PFSK-1 (cell line): ENCODE measurements at regions not wholly inside any gene's neighbourhood (a gene's known extent, or its start where the extent isn't known, plus 50 kb on each side); places are given as distances from the start of the nearest gene placed in this dataset.

Experiments
- FOXP2 ChIP-seq: optimal IDR thresholded peaks from 2 replicates; pipeline ENCODE3; 2011; ENCODE audit warnings: borderline replicate concordance, control low read depth, inconsistent platforms; ENCODE audit not compliant: insufficient read depth; ENCODE audit errors: extremely low read length, extremely low read depth
- POLR2AphosphoS5 ChIP-seq: IDR thresholded peaks from 2 replicates; pipeline ENCODE4 v1.6.1; 2012; ENCODE audit warnings: low read depth, mild to moderate bottlenecking, control low read depth, low read length, moderate library complexity
- REST ChIP-seq, 2 experiments: IDR thresholded peaks; 2 replicates each; pipeline versions ENCODE4 v1.6.1 to v1.8.0; 2011 to 2012; ENCODE audit warnings: low read depth in 2 of 2, low read length in 2 of 2, control low read depth in 1 of 2, inconsistent platforms in 1 of 2, mild to moderate bottlenecking in 1 of 2, moderate library complexity in 1 of 2; ENCODE audit not compliant: insufficient read depth in 1 of 2
- SIN3A ChIP-seq: IDR thresholded peaks from 2 replicates; pipeline ENCODE4 v1.6.1; 2012; ENCODE audit warnings: mild to moderate bottlenecking, low read length, moderate library complexity, borderline replicate concordance; ENCODE audit not compliant: insufficient read depth
- TAF1 ChIP-seq: IDR thresholded peaks from 2 replicates; pipeline ENCODE4 v1.6.1; 2012; ENCODE audit warnings: low read length, control low read depth, borderline replicate concordance; ENCODE audit not compliant: insufficient read depth

- TF ChIP-seq FOXP2 (no peak), REST (IDR thresholded peaks at IDR 0.05; ENCODE audit: insufficient read depth in 1 of 2, low read depth in 2 of 2, low read length in 2 of 2) (no peak), POLR2AphosphoS5 (no peak), SIN3A (no peak), TAF1 (no peak)
Measured at GRCh38 chr3:144119633-144120032, 148.0 kb downstream of the DIPK2A start.

- TF ChIP-seq POLR2AphosphoS5 (no peak), REST (IDR thresholded peaks at IDR 0.05; ENCODE audit: insufficient read depth in 1 of 2, low read depth in 2 of 2, low read length in 2 of 2) (no peak), FOXP2 (no peak), TAF1 (no peak), SIN3A (no peak)
Measured at GRCh38 chr3:144121661-144122060, 150.0 kb downstream of the DIPK2A start.

- TF ChIP-seq FOXP2 (no peak), SIN3A (no peak), POLR2AphosphoS5 (no peak), REST (IDR thresholded peaks at IDR 0.05; ENCODE audit: insufficient read depth in 1 of 2, low read depth in 2 of 2, low read length in 2 of 2) (no peak), TAF1 (no peak)
Measured at GRCh38 chr3:144127014-144127413, 155.4 kb downstream of the DIPK2A start.

- TF ChIP-seq POLR2AphosphoS5 = no peak
- TF ChIP-seq FOXP2 = no peak
- TF ChIP-seq TAF1 = no peak
- no peak for TF ChIP-seq SIN3A
- no peak for TF ChIP-seq REST (IDR thresholded peaks at IDR 0.05; ENCODE audit: insufficient read depth in 1 of 2, low read depth in 2 of 2, low read length in 2 of 2)
Measured at GRCh38 chr3:144127700-144128099, 156.1 kb downstream of the DIPK2A start.

- TF ChIP-seq FOXP2 (no peak), TAF1 (no peak), POLR2AphosphoS5 (no peak), SIN3A (no peak)
Measured at GRCh38 chr3:144128108-144128892, 156.7 kb downstream of the DIPK2A start.
